ENCODE measurements at regions not wholly inside any gene's neighbourhood (a gene's known extent, or its start where the extent isn't known, plus 50 kb on each side); places are given as distances from the start of the nearest gene placed in this dataset.
"Not testable (repeated sequence)": the region's sequence is repeated elsewhere in the genome, so short reads cannot be mapped to it uniquely, and the experiment has no call there.

DNA sequence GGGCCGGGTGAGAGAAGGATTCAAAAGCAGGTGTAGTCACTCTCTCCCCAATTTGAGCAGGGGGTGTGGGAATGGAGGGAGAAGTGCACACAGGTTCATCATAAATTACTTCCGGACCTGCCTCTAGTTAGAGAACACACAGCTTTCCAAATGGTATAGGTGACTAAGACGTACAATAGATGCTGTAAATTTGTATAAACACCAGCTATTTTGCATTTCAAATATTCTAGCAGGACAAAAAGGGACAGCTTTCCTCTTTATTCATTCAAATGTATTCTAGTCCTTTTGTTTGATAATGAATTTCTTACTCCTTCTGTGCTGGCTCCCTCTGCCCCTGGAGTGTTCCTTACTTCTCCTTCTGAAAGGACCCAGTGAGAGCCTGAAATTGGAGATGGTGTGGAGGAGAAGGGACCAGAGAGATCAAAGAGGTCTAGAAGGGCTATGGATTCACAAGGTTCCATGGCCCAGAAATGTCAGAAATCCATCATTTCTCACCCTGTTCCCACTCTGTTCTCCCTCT lies 53.2 kb upstream of the SH3BP4 start:
- no peak for DNase-seq

DNA sequence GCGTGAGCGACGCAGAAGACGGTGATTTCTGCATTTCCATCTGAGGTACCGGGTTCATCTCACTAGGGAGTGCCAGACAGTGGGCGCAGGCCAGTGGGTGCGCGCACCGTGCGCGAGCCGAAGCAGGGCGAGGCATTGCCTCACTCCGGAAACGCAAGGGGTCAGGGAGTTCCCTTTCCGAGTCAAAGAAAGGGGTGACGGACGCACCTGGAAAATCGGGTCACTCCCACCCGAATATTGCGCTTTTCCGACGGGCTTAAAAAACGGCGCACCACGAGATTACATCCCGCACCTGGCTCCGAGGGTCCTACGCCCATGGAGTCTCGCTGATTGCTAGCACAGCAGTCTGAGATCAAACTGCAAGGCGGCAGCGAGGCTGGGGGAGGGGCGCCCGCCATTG lies 63.4 kb upstream of the SH3BP4 start:
- not testable (repeated sequence) for DNase-seq

DNA sequence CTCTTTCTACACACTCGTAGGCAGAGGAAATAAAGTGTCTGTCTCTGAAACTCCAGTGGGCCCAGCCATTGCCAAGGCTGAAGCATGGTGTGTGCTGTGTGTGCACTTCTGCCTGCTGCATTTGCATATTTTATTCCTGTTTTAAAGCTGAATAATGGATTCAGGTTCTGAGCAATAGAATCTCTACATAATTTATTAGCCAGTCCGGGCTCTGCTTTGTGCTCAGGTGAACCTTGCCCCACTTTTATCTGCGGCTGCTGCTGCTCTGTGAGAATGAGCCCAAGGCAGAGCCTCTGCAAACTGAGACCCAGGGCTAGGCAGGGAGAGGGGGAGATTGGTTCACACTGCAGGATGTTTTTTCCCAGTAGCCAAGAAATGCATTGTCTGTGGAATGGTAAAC lies 64.6 kb upstream of the SH3BP4 start:
- DNase-seq, result no peak

DNA sequence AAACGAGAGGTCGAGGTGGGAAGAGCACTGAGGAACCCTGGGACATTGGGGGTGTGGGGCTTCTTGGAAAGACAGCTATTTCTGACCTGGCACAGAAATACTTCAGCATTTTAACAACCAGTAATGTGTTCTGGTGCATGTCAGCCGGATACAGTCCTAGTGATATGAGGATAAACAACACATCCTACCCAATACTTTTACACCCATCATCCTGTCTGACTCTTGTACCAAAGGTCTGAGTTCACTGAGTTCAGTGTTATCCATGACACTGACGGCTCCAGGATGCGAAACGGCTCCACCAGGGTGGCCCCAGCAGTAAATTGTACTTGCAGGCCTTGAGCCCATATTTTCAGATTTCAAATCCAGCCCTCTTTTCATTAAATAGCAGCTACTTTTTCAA lies 65.9 kb upstream of the SH3BP4 start:
- no peak for DNase-seq

DNA sequence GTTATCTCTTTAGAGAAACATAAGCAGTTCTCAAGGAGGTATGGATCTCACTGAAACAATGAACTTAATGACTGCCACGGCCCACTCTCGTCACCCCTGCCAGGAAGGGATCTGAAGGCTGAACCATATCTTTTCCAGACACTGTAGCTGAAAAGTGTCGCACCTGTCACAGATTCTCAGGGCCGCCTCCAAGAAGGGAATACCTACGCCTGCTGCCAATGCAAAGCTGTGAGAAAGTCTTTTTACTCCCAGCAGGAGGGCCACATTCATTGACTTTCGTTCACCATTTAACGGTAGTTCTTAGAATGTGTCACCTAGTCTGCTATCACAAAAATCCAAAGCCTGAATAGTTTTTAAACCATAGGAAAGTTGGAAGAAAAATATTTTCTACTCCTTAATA lies 66.7 kb upstream of the SH3BP4 start:
- DNase-seq, result no peak

DNA sequence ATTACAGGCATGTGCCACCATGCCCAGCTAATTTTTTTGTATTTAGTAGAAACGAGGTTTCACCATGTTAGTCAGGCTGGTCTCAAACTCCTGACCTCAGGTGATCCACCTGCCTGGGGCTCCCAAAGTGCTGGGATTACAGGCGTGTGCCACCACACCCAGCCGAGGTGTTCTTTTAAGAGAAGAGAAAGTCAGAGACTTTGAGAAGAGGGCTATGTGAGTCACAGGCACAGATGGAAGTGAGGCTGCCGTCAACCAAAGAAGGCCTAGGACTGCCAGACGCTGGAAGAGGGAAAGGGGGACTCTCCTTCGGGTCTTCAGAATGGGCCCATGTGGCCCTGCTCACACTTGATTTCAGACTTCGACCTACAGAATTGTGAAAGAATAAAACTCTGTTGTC lies 67.2 kb upstream of the SH3BP4 start:
- DNase-seq, result no peak

DNA sequence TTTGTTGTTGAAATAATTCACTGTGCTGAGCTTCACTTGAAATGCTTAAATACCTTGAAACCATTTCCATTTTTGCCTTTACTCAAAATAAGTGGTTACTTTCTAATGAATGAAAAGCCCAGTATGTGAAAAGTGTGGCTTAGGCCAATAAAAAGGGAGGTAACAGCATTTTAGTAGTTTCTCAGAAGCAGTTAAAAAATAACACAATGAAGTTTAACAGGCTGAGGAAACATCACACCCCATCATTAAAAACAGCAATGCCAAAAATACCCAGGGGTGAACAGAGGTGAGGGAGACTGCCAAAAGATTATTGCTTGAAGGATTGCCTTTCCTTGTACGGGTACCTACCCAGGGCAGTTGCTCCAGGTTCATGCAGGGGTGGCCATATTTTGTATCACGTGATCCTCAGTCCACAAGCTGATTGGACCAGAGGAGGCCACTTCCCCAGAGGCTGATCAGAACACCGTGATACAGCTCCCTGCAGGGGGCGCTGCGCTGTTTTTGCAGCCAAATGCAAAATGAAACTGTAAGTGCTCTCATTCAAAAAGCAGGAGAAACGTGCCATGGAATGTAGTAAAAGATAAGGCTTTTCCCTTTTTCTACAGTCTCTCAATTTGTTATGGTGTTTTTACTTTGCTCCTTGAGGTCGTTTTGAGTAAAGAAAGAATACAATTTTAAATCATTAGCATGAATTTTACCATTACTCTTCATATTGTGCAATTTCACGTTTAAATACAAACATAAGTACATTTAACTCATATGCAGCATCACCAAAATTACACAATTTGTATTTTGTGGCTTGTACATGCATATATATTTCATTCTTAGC lies 70.2 kb upstream of the SH3BP4 start:
- DNase-seq, result no peak

DNA sequence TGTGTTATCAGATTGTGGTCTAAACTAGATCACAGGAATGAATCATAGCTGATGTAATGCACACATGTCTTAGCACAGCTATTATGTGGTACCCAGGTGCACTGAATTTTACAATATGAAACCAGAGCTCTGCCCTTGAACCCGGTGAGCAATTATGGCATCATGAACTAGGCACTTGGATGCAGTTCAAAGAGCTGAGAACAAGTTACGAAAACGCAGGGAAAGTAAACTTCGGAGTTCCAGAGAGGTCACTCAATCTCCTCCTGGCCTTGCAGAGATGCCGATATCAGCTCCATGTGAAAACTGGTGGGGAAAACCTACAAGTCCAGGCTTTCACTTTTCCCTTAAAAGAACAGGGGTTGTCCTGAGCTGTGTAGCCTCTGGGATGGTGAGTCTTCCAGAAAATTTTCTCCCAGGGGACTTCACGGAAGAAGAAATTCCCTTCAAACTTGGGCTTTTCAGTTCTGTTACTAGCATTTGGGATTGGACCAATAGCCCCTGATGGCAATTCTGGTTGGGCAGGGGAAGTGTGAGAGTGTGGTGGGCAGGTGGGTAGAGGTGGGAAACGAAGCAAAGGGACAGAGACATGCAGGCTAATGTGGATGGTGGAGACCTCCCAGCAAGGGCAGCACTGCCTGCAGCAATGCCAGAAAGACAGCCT lies 71.1 kb upstream of the SH3BP4 start:
- no peak for DNase-seq

DNA sequence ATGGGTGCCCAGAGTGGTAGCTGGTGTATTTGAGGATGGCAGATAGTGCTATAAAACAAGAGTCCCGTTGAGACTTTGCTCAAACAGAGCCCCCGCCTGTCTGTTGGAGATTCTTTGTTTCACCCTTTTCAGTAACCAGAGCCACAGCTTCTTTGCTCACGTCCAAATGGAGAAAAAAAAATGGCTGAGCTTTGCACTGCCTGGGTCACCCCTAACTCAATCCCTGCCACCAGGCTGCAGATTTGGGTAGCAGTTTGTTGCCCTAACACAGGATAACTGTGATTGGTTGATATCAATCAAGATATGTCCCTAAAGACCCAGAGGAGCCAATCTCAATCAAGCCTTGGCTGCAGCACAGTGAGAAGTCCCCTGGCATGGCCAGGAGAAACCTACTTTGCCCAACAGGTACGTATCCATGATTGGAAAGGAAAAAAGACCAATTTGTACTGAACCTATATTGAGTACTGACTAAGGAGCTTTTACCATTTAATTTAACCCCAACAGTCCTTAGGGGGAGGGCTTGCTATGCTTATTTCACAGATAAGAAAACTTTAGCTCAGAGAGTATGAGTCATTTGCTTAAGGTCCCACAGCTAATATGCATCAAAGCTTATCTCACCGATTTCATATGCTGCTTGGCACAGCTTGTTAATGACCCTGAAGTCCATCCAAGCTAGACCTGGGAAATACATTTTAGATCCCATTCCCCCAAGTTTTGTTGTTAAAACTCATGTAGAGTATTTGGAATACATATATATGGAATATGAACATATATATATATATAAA lies 72.0 kb upstream of the SH3BP4 start:
- no peak for DNase-seq

DNA sequence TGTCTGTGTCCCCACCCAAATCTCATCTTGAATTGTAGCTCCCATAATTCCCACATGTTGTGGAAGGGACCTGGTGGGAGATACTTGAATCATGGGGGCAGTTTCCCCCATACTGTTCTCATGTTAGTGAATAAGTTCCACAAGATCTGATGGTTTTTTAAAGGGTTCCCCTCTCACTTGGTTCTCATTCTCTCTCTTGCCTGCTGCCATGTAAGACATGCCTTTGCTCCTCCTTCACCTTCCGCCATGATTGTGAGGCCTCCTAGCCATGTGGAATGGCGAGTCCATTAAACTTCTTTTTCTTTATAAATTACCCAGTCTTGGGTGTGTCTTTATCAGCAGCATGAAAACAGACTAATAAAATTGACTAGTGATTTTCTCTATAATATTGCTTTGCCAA lies 75.2 kb upstream of the SH3BP4 start:
- not testable (repeated sequence) for DNase-seq

DNA sequence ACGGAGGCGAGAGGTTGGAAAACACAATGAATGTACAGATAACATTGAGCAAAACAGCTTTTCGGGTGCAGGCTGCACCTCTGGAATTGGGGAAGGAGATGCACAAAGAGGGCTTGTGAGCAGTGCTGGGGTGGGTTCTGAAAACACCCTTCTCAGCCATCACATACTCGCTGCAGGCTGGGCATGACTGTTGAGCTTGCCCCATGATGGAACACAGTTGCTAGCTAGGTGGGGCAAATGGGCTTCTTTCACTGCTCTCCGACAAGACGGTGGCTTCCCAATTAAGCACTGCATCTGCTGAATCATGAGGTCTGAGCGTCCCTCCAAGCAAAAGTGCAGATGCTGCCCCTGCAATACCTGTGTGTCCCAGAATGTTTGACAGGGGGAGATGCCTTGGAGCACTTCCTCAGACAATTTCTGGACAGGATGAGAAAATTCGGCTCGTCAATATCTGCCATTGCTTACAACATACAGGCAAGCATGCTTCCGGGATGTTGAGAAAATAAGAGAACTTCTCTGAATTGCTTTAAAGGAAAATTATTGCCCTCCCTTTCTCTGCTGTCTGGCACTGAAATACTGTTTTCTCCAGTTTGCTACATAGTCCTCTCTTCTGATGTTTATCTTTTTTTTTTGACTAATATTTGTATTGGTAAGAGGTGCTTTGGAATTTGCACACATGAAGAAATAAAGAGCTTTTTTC lies 77.3 kb upstream of the SH3BP4 start:
- no peak for DNase-seq

DNA sequence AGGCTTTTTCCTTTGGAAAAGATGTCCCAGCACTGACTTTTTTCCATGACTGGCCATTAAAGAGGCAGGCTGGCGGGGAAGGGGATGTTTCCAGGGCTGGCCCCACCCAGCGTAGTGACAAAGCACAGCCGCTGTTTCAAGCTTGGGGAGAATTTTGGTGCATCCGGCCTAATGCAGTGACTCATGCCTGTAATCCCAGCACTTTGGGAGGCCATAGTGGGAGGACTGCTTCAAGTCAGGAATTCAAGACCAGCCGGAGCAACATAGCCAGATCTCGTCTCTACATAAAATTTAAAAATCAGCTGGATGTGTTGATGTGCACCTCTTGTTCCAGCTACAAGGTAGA lies 78.0 kb upstream of the SH3BP4 start:
- no peak for DNase-seq

DNA sequence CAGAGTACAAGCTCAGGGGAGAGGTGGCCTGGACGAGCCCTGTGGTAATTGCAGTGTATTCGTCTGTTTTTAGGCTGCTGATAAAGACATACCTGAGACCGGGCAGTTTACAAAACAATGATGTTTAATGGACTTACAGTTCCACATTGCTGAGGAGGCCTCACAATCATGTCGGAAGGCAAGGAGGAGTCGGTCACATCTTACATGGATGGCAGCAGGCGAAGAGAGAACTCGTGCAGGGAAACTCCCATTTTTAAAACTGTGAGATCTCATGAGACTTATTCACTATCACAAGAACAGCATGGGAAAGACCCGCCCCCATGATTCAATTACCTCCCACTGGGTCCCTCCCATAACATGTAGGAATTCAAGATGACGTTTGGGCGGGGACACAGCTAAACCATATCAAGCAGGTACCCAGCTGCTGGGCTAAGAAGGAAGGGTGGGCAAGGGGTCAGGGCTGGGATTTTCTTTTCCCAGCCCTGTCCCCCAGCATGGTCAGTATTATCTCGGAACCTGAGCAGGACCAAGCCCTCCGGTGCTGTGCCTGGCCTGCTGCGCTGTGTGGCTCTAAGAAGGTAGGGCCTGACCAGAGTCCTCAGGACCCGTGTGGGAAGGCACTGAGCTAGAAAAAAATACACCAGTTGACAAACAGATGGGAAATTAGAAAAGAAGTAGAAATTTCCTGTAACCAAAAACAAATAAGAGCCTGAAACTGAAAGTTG lies 78.6 kb upstream of the SH3BP4 start:
- no peak for DNase-seq

DNA sequence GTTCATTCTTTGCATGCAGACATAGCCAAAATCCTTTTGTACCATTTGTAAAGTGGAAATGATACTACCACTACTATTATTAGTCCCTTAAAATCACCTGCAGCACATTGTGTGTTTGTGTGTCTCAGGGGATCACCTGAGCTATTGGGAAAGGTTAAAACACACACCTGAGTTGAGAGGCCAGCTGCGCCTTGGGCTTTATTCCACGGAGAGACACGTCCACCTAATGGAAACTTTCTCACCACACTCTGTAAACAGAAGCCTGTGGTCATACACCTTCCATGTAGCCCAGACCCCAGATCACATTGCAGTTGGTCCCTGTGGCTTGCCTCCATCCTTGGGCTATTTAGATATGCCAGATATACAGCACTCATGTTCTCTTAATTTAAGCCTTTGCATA lies 81.8 kb upstream of the SH3BP4 start:
- no peak for DNase-seq

DNA sequence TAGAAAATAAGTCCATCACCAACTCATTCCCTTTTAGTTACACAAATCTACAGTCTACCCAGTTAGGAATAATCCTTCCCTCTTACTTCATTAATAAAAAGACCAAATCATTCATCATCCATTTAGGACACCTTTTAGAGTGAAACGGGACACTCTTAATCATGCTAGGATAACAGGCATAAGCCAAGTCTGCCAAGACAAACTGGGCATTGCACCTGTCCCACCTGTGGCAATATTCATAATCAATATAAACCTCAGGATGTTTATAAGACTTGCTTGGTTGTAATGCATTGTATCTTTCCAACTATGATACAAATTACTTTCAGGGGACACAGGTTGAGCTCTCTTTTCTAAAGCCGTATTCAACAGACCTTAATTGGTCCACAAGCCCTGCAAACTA lies 82.7 kb upstream of the SH3BP4 start:
- DNase-seq, result no peak

DNA sequence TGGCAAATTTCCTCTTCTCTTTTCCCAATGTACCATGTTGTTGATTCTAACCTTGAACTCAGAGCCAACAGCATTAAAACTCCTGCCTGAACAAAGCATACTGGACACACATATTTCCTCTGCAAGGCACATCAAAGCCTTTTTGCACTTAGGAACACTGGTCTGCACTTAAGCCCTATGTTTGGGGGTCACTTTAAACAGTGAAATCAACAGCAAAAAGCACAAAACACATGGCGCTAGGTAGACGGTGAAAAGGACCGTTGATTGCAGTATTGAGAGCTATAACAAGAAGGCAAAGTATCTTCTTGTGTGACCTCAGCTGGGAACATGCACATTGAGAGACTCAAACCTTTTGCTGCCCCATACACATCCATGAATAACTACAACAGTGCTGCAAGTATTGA lies 83.9 kb upstream of the SH3BP4 start:
- DNase-seq, result no peak

DNA sequence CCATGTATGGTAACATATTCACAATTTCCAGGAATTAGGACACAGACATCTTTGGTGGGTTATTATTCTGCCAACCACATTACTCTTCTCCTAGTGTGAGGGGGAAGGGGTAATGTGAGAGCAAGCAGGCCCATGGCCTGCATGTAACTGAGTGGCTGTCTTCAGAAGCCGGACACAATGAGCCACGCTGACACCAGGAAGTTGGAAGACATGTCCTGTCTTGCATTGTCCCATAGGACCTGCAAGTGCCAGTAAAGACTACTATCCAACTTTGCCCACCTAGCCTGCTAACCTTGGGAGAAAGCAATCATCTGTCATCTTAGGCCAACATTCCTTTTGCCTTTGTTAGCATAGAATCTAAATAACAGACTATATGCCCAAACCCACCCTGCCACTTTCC lies 86.2 kb upstream of the SH3BP4 start:
- no peak for DNase-seq

DNA sequence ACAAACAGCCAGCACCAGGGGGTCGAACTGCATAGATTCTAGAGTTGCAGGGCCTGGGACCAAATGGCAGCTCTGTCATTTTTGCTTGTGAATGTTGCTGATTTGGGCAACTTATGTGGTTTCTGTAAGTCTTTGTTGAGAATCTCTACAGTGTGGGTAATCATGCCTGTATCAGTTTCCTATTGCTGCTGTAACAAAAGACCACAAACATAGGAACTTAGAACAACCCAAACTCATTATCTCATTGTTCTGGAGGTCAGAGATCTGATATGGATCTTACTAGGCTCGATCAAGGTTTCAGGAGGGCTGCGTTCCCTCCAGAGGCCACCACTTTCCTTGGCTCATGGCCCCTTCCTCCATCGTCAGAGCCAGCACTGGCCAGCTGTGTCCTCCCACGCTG lies 86.8 kb upstream of the SH3BP4 start:
- DNase-seq, result no peak

DNA sequence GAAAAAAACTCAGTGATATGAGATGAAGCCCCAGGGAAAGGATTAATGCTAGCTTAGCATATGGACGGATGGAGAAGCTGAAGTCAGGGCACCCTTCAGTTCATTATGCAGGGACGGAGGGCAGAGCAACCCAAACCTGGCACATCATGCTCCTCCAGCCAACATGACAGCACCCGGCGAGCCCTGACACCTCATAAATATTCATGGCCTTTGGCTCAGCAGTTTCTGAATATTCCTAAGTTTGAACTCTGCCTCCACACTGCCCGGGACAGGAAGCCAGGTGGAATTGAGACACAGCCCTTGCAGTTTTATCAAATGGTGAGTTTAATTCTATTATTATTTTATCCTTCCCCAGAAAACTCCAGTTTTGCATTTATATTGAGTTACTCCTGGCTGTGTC lies 87.3 kb upstream of the SH3BP4 start:
- no peak for DNase-seq

DNA sequence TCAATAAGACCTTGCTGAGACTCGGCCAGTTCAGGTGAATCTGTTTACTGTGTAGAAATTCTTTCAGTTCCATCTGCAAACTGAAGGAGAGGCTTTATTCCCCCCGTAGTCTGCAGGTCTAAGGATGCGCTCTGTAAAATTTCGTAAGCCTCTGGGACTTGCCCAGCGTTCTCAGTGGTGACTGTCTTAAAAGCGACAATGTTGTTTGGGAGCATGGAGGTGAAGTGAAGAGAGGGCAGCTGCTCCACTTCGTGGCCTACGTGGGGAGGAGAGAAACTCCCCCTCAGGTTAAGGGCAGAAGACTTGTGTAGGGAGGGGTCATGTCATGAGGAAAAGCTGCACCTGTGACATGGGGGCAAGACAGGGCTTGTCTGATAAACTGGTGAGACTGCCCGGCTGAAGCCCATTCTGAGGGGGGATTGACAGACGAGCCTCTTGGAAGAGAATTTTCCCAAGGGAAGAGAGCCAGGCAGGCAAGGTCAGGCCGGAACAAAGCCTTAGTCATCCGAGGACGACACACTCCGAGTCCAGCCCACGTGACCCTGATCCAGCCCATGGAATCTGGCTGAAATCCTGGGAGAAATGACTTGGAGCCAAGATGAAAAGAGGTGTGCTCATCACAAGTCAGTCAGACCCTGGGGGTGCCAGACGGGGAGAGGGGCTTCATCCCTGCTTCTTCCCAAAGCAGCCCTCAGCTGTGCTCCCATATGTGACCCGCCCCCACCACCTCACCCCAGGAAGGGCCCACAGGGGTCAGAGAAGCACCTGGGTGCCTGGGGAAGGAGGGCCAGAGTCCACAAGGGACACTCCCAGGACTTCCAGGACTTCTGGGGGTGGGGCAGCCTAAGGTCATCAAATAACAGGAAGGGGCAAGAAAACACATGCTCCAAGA lies 88.5 kb upstream of the SH3BP4 start:
- DNase-seq, result no peak
